Esophagus squamous epithelium (tissue), 4 donors: ENCODE measurements at regions not wholly inside any gene's neighbourhood (a gene's known extent, or its start where the extent isn't known, plus 50 kb on each side); places are given as distances from the start of the nearest gene placed in this dataset.

ENCODE experiments used
- POLR2A ChIP-seq, 4 donors: fragments of 450-650 bp; IDR thresholded peaks; one replicate each; pipeline ENCODE4 v1.6.1; 2017; ENCODE audit warnings: antibody characterized with exemption in 4 of 4, mild to moderate bottlenecking in 4 of 4, moderate library complexity in 3 of 4
- TF ChIP-seq, protein P1 (sequence below), 6 experiments: fragments of 450-650 bp in 4 of 6; fragments of 200-600 bp in 2 of 6; sonication (generic) in 2 of 6; IDR thresholded peaks; one replicate each; pipeline ENCODE4 v1.5.1; 2016 to 2019; ENCODE audit warnings: antibody characterized with exemption in 6 of 6, mild to moderate bottlenecking in 4 of 6, moderate library complexity in 4 of 6

DNA sequence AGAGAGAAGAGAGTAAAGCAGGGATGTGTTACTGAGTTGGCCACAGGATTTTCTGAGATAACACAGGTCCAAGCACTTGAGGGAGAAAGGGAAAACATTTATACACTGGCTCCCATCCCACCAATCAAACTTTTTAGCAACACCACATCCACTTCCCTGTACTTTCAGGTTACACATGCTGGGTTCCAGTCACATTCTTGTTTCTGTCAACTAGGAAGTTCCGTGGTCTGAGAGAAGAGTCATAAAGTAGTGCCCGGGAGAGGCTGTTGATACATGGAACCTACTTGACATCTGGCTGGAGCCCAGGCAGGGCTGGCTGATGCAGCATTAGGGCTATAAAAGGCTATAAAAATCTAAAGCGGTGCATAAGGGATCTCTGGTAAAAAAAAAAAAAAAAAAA lies 473.9 kb upstream of the COX7C start:
- TF ChIP-seq, protein P1, sequence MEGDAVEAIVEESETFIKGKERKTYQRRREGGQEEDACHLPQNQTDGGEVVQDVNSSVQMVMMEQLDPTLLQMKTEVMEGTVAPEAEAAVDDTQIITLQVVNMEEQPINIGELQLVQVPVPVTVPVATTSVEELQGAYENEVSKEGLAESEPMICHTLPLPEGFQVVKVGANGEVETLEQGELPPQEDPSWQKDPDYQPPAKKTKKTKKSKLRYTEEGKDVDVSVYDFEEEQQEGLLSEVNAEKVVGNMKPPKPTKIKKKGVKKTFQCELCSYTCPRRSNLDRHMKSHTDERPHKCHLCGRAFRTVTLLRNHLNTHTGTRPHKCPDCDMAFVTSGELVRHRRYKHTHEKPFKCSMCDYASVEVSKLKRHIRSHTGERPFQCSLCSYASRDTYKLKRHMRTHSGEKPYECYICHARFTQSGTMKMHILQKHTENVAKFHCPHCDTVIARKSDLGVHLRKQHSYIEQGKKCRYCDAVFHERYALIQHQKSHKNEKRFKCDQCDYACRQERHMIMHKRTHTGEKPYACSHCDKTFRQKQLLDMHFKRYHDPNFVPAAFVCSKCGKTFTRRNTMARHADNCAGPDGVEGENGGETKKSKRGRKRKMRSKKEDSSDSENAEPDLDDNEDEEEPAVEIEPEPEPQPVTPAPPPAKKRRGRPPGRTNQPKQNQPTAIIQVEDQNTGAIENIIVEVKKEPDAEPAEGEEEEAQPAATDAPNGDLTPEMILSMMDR (IDR thresholded peaks at IDR 0.05): no peak
- no peak for TF ChIP-seq POLR2A (IDR thresholded peaks at IDR 0.05)
